COR-L47 (cell line): ENCODE measurements at regions not wholly inside any gene's neighbourhood (a gene's known extent, or its start where the extent isn't known, plus 50 kb on each side); places are given as distances from the start of the nearest gene placed in this dataset.
A peak's percentile ranks its signal among the peaks of the same experiment; 100 is the strongest.
"Not testable (repeated sequence)": the region's sequence is repeated elsewhere in the genome, so short reads cannot be mapped to it uniquely, and the experiment has no call there.

Source experiments
- DNase-seq: peaks from one replicate; lab custom pipeline; 2025; lab: John Stamatoyannopoulos, UW

GRCh38 chr11:128157423-128158298 lies 429.7 kb downstream of the ETS1 start:
- DNase-seq: peak; percentile 78

GRCh38 chr11:128156486-128156885 lies 430.9 kb downstream of the ETS1 start:
- DNase-seq: no peak

DNA sequence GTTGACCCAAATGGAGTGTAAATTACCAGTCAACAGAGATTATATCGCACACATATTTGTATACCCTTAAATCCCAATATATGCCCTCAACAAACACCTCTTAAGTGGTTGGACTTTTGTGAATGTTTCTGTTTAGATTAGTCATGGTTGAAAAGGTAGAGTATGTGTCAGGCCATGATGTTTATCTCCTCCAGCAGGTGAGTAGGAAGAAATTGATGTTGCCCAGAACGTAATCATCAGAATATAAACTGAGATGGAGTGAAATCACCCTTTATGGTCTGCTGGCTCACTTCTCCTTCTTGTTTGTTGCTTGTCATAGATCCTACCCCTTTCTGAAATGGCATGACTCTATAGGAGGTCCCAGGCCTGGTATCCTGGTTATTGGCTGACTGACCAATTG lies 431.8 kb downstream of the ETS1 start:
- DNase-seq: no peak

- no peak for DNase-seq
These were observed 433.7 kb downstream of the ETS1 start for GRCh38 chr11:128153697-128154048.

- DNase-seq: no peak
These were observed 434.3 kb downstream of the ETS1 start for GRCh38 chr11:128152796-128153696.

DNA sequence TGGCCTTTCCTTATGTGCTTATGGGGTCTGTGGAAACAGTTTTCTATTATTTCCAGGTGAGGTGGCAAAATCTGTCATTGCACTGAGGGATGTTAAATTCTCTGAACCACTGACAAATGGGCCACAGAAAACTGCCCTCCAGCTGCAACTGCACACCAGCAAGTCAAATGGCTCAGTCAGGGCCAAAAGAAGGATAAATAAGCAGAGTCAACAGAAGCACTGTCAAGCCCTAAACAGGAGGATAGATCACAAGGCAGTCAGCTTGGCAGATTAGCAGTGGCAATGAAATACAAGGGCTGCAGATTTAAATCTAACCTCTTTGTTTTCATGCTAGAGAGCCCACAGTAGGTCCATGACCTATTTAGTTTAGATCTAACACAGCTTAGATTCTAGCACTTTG lies 435.6 kb downstream of the ETS1 start:
- DNase-seq: no peak

DNA sequence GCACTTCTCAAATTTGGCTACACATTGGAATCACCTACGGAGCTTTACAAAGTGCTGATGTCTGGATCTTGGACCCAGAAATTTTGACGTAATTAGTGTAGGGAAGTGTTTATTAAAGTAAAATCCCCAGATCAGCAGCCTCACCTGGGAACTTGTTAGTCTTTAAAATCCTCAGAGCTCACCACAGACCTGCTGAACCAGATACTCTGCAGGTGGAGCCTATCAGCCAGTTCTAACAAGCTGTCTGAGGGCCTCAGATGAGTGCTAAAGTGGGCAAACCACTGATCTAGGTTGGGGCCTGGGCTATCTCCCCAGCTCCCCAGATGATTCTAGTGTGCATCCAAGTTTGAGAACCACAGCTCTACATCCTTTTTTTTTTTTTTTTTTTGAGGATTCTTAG lies 436.0 kb downstream of the ETS1 start:
- DNase-seq: no peak

DNA sequence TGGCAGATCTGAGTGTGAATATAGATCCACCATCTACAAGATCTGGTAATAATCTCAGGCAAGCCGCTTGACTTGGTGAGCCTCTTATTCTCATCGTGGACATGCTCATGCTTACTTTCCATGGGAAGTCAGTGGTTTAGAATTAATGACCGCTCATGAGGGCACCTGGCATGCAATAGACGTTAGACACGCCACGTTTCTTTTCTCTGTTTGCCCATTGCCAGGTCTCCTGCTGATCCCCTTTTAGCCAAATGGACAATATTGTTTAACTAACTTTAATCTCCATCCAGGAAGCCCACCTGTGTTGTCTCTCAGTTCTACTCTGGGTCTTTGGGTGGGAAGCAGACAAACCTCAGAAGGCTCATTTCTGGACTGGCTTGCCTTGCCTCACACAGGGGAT lies 439.1 kb downstream of the ETS1 start:
- DNase-seq: no peak

- peak; percentile 11 for DNase-seq
These were observed 440.3 kb downstream of the ETS1 start for GRCh38 chr11:128146926-128147605.

DNA sequence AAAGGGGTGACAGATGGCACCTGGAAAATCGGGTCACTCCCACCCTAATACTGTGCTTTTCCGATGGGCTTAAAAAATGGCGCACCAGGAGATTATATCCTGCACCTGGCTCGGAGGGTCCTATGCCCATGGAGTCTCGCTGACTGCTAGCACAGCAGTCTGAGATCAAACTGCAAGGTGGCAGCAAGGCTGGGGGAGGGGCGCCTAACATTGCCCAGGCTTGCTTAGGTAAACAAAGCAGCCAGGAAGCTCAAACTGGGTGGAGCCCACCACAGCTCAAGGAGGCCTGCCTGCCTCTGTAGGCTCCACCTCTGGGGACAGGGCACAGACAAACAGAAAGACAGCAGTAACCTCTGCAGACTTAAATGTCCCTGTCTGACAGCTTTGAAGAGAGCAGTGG lies 447.1 kb downstream of the ETS1 start:
- not testable (repeated sequence) for DNase-seq

DNA sequence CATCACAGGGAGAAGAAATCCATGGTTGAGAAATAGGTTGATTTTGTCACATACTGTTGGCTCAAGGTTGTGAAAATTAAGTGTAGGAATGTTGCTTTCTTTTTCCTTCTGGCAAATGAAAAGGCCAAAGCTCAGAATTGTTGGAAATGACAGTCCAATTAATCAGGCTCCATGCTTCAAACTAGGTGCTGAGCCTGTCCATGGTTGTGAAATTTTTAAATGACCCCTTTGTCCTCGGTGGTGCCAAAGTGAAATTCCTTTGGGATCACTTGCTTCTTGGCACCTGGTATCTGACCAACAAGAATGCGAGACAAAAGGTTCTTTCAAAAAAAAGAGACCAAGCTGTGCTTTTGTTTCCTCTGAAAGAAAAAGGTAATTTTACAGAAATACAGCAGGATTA lies 451.9 kb downstream of the ETS1 start:
- no peak for DNase-seq

- DNase-seq: no peak
These were observed 453.9 kb downstream of the ETS1 start for GRCh38 chr11:128133501-128133900.

- no peak for DNase-seq
These were observed 457.3 kb downstream of the ETS1 start for GRCh38 chr11:128130052-128130451.

- no peak for DNase-seq
These were observed 461.6 kb downstream of the ETS1 start for GRCh38 chr11:128125723-128126122.

DNA sequence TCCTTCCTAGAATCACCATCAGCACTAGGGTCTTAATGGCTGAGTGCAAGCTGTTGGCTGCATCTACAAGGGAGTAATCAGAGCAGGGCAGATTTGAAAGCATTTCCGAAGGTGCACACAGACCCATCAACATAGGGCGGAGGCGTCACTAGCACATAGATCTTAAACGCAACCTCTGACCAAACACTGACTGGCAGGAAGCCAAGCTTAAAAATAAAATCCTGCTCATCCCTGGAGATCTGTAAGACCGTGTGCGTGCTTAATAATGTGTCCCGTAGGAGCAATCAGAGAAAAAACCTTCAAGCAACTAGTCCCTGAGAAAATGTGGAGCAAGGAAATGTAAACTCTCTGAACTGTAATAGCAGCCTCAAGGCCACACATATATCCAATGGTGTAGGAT lies 470.5 kb downstream of the ETS1 start:
- no peak for DNase-seq

- DNase-seq: no peak
These were observed 470.9 kb downstream of the ETS1 start for GRCh38 chr11:128116447-128116846.

DNA sequence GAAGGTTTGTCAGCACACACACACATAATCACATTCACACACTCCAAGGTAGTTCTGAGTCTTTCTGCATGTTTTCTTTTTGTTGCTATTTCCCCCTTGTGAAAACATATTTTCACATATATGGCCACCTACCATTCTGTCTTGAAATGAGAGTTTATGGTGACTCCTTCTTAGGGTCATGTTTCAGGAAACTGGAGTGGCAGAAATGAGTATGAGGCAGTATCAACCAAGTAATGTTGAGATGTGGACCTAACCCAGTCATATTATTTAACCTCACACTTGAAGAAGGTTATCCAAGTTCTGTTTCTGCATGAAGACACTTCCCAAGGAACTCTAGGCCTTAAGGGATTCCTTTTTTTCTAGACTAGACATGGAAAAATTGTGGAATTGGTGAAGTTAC lies 481.4 kb downstream of the ETS1 start:
- no peak for DNase-seq

GRCh38 chr11:128105511-128105910 lies 481.8 kb downstream of the ETS1 start:
- no peak for DNase-seq

DNA sequence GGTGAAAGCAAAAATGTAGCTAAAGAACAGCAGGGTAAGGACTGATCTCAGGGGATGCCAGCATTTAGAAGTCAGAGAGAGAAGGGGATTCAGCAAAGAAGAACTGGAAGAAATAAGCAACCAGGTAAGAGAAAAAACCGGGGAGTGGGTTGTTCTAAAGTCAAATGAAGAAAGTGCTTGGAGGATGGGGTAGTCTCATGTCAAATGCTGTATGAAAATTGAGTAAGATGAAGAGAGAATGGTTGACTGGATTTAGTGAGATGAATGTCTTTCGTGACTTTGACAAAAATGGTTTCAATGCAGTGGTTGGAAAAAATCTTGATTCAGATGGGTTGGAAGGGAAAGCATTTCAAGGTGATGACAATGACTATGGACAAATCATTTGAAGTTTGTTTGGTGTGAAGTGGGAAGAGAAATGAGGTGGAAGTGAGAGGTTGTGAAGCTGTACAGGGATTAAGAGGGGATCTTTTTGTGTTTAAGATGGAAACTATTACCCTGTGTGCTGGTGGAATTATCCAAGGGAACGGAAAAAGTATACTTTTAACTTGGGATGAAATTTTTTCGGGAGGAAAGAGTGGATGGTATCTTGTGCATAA lies 484.0 kb downstream of the ETS1 start:
- DNase-seq: no peak

- no peak for DNase-seq
These were observed 488.6 kb downstream of the ETS1 start for GRCh38 chr11:128098781-128099180.

GRCh38 chr11:128095466-128095981 lies 491.8 kb downstream of the ETS1 start:
- DNase-seq: no peak

DNA sequence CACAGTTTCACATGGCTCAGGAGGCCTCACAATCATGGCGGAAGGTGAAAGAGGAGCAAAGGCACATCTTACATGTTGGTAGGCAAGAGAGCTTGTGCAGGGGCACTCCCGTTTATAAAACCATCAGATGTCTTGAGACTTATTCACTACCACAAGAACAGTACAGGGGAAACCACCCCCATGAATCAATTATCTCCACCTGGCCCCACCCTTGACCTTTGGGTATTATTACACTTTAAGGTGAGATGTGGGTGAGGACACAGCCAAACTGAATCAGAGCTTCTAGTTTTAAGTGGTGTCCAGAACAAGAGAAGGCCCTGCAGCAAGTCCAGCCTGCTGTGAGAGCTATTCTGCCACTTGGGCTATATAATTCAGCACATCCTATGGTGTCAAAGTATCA lies 493.7 kb downstream of the ETS1 start:
- DNase-seq: no peak
